ENCODE measurements at regions not wholly inside any gene's neighbourhood (a gene's known extent, or its start where the extent isn't known, plus 50 kb on each side); places are given as distances from the start of the nearest gene placed in this dataset.

- no peak overlapping the region for H3K4me3 ChIP-seq (ENCODE audit: low read depth, low read length)
- no peak for DNase-seq (ENCODE audit: low read depth)
- TF ChIP-seq CTCF (conservative IDR thresholded peaks at IDR 0.05; ENCODE audit: low read depth, low read length) = no peak
These were observed 942.2 kb upstream of the MIR17HG start for GRCh38 chr13:90405301-90405700.

- no peak for TF ChIP-seq CTCF (conservative IDR thresholded peaks at IDR 0.05; ENCODE audit: low read depth, low read length)
- H3K4me3 ChIP-seq (ENCODE audit: low read depth, low read length) = no peak overlapping the region
- DNase-seq (ENCODE audit: low read depth) = no peak
These were observed 934.5 kb upstream of the MIR17HG start for GRCh38 chr13:90412980-90413379.

- TF ChIP-seq CTCF (conservative IDR thresholded peaks at IDR 0.05; ENCODE audit: low read depth, low read length) = no peak
- no peak for DNase-seq (ENCODE audit: low read depth)
- no peak overlapping the region for H3K4me3 ChIP-seq (ENCODE audit: low read depth, low read length)
These were observed 933.9 kb upstream of the MIR17HG start for GRCh38 chr13:90413548-90413947.

- H3K4me3 ChIP-seq (ENCODE audit: low read depth, low read length) = no peak overlapping the region
- TF ChIP-seq CTCF (conservative IDR thresholded peaks at IDR 0.05; ENCODE audit: low read depth, low read length) = no peak
- peak; percentile 30 for DNase-seq (ENCODE audit: low read depth)
These were observed 932.5 kb upstream of the MIR17HG start for GRCh38 chr13:90414691-90415596.

- DNase-seq (ENCODE audit: low read depth) = no peak
- TF ChIP-seq CTCF (conservative IDR thresholded peaks at IDR 0.05; ENCODE audit: low read depth, low read length) = no peak
- H3K4me3 ChIP-seq (ENCODE audit: low read depth, low read length) = no peak overlapping the region
These were observed 931.6 kb upstream of the MIR17HG start for GRCh38 chr13:90415902-90416301.

- H3K4me3 ChIP-seq (ENCODE audit: low read depth, low read length) = no peak overlapping the region
- DNase-seq (ENCODE audit: low read depth) = peak; percentile 18
- TF ChIP-seq CTCF (conservative IDR thresholded peaks at IDR 0.05; ENCODE audit: low read depth, low read length) = no peak
These were observed 931.0 kb upstream of the MIR17HG start for GRCh38 chr13:90416519-90416918.

- no peak for DNase-seq (ENCODE audit: low read depth)
- no peak overlapping the region for H3K4me3 ChIP-seq (ENCODE audit: low read depth, low read length)
- no peak for TF ChIP-seq CTCF (conservative IDR thresholded peaks at IDR 0.05; ENCODE audit: low read depth, low read length)
These were observed 930.5 kb upstream of the MIR17HG start for GRCh38 chr13:90416938-90417337.

Data from epithelial cell of proximal tubule (primary cell).